Tibial artery (tissue), 4 donors: ENCODE measurements at regions not wholly inside any gene's neighbourhood (a gene's known extent, or its start where the extent isn't known, plus 50 kb on each side); places are given as distances from the start of the nearest gene placed in this dataset.

Experiments
- DNase-seq, 2 donors: peaks; one replicate each; pipeline ENCODE4 v3.0.0-alpha.2; 2019
- H3K27ac ChIP-seq, 2 donors: fragments of 200-600 bp; sonication (generic) in 1 of 2; 1 replicate in 1 of 2; 2 replicates in 1 of 2; pipeline ENCODE4 v1.5.1; 2018 to 2019; ENCODE audit warnings: mild to moderate bottlenecking in 1 of 2
- H3K27me3 ChIP-seq, 2 donors: fragments of 200-600 bp; sonication (generic) in 1 of 2; one replicate each; pipeline versions ENCODE4 v1.5.1 to v1.6.0; 2016 to 2019
- H3K36me3 ChIP-seq, 3 donors: fragments of 200-600 bp; sonication (generic) in 2 of 3; one replicate each; pipeline ENCODE4 v1.5.1; 2016 to 2019; ENCODE audit warnings: mild to moderate bottlenecking in 2 of 3
- H3K4me1 ChIP-seq, 4 donors: fragments of 200-600 bp; sonication (generic) in 2 of 4; 1 replicate in 3 of 4; 2 replicates in 1 of 4; pipeline ENCODE4 v1.5.1; 2016 to 2019
- H3K4me3 ChIP-seq, 2 donors: fragments of 200-600 bp; sonication (generic) in 1 of 2; 1 replicate in 1 of 2; 2 replicates in 1 of 2; pipeline ENCODE4 v1.5.1; 2018 to 2019; ENCODE audit warnings: mild to moderate bottlenecking in 2 of 2
- H3K9me3 ChIP-seq, 3 donors: fragments of 200-600 bp; sonication (generic) in 1 of 3; one replicate each; pipeline ENCODE4 v1.5.1; 2016 to 2019
- CTCF ChIP-seq, 2 experiments: fragments of 200-600 bp in 1 of 2; fragments of 450-650 bp in 1 of 2; IDR thresholded peaks; one replicate each; pipeline ENCODE4 v1.5.1; 2017 to 2019; ENCODE audit warnings: antibody characterized with exemption in 2 of 2, mild to moderate bottlenecking in 1 of 2, moderate library complexity in 1 of 2
- intact Hi-C: fragments of 100-400 bp; cut with DNase I; formaldehyde crosslinking; loops from one replicate; pipeline ENCODE4 v1.15.0; 2023; ENCODE audit warnings: low total_unique reads

GRCh38 chr3:115563984-115564383 is 59.3 kb upstream of the GAP43 start:
- Histone ChIP-seq H3K36me3 (no peaks in the 10 kb centered on the region), H3K27me3 (no peaks in the 10 kb centered on the region), H3K9me3 (no peaks in the 10 kb centered on the region), H3K4me1 (no peaks in the 10 kb centered on the region), H3K27ac (no peak overlapping the region), H3K4me3 (no peak overlapping the region)
- TF ChIP-seq CTCF (IDR thresholded peaks at IDR 0.05): no peak
- no peak for DNase-seq
- intact Hi-C loops: no loop called here

GRCh38 chr3:115571413-115571812 is 51.9 kb upstream of the GAP43 start:
- H3K27ac ChIP-seq: no peak overlapping the region
- DNase-seq: no peak
- H3K4me1 ChIP-seq: peaks cover 0 to under 1% (median 0%) of the 10 kb centered on the region in 4 donors
- H3K36me3 ChIP-seq: no peaks in the 10 kb centered on the region
- H3K4me3 ChIP-seq: no peak overlapping the region
- H3K27me3 ChIP-seq: no peaks in the 10 kb centered on the region
- TF ChIP-seq CTCF (IDR thresholded peaks at IDR 0.05): no peak
- no peaks in the 10 kb centered on the region for H3K9me3 ChIP-seq
- intact Hi-C loops: no loop called here
